Muscle layer of duodenum (tissue), 2 donors: ENCODE measurements at regions not wholly inside any gene's neighbourhood (a gene's known extent, or its start where the extent isn't known, plus 50 kb on each side); places are given as distances from the start of the nearest gene placed in this dataset.

Experiments
- H3K27ac ChIP-seq: one replicate; pipeline ENCODE4 v1.7.0; 2013; ENCODE audit warnings: mild to moderate bottlenecking, low read length
- H3K27me3 ChIP-seq: one replicate; pipeline ENCODE4 v1.7.0; 2013; ENCODE audit warnings: low read depth, mild to moderate bottlenecking, control low read depth, low read length
- H3K36me3 ChIP-seq, 2 donors: one replicate each; pipeline ENCODE4 v1.7.0; 2013; ENCODE audit warnings: low read length in 2 of 2, control low read depth in 1 of 2, mild to moderate bottlenecking in 1 of 2; ENCODE audit not compliant: insufficient read depth in 2 of 2, control insufficient read depth in 1 of 2
- H3K4me1 ChIP-seq, 2 donors: one replicate each; pipeline ENCODE4 v1.7.0; 2013; ENCODE audit warnings: low read length in 2 of 2, mild to moderate bottlenecking in 2 of 2, control low read depth in 1 of 2, moderate library complexity in 1 of 2; ENCODE audit not compliant: insufficient read depth in 2 of 2, control insufficient read depth in 1 of 2
- H3K4me3 ChIP-seq, 2 donors: one replicate each; pipeline ENCODE4 v1.7.0; 2013; ENCODE audit warnings: low read length in 2 of 2, low read depth in 1 of 2, mild to moderate bottlenecking in 1 of 2
- H3K9me3 ChIP-seq, 2 donors: one replicate each; pipeline ENCODE4 v1.7.0; 2013; ENCODE audit warnings: low read length in 2 of 2, control low read depth in 1 of 2, mild to moderate bottlenecking in 1 of 2; ENCODE audit not compliant: control insufficient read depth in 1 of 2
- donor health status: healthy.

- no peaks in the 10 kb centered on the region for H3K27me3 ChIP-seq
- H3K9me3 ChIP-seq, result no peaks in the 10 kb centered on the region
- H3K4me1 ChIP-seq, result no peaks in the 10 kb centered on the region
- H3K36me3 ChIP-seq, result no peaks in the 10 kb centered on the region
- H3K4me3 ChIP-seq, result no peak overlapping the region
- no peak overlapping the region for H3K27ac ChIP-seq
These were observed 379.3 kb upstream of the CHD1 start for GRCh38 chr5:99308131-99308530.

- no peaks in the 10 kb centered on the region for H3K4me1 ChIP-seq
- H3K27ac ChIP-seq, result no peak overlapping the region
- H3K9me3 ChIP-seq, result no peaks in the 10 kb centered on the region
- H3K4me3 ChIP-seq, result no peak overlapping the region
- no peaks in the 10 kb centered on the region for H3K36me3 ChIP-seq
- H3K27me3 ChIP-seq, result no peaks in the 10 kb centered on the region
These were observed 376.3 kb upstream of the CHD1 start for GRCh38 chr5:99305045-99305580.

GRCh38 chr5:99285606-99286005, 356.8 kb upstream of the CHD1 start:
- Histone ChIP-seq H3K27me3 (no peaks in the 10 kb centered on the region), H3K4me3 (no peak overlapping the region)

GRCh38 chr5:99275128-99275527, 346.3 kb upstream of the CHD1 start:
- H3K27ac ChIP-seq, result no peak overlapping the region
- no peaks in the 10 kb centered on the region for H3K4me1 ChIP-seq
- H3K36me3 ChIP-seq, result no peaks in the 10 kb centered on the region
- H3K27me3 ChIP-seq, result no peaks in the 10 kb centered on the region
- H3K9me3 ChIP-seq, result no peaks in the 10 kb centered on the region
- no peak overlapping the region for H3K4me3 ChIP-seq

More at GRCh38 chr5:99285606-99286005, 356.8 kb upstream of the CHD1 start:
- Histone ChIP-seq H3K9me3 (no peaks in the 10 kb centered on the region), H3K36me3 (no peaks in the 10 kb centered on the region), H3K27ac (no peak overlapping the region), H3K4me1 (no peaks in the 10 kb centered on the region)

GRCh38 chr5:99272576-99272975, 343.8 kb upstream of the CHD1 start:
- Histone ChIP-seq H3K9me3 (no peaks in the 10 kb centered on the region), H3K27me3 (no peaks in the 10 kb centered on the region), H3K4me3 (no peak overlapping the region), H3K4me1 (no peaks in the 10 kb centered on the region), H3K27ac (no peak overlapping the region), H3K36me3 (no peaks in the 10 kb centered on the region)

- H3K4me3 ChIP-seq, result no peak overlapping the region
- no peaks in the 10 kb centered on the region for H3K36me3 ChIP-seq
- no peaks in the 10 kb centered on the region for H3K27me3 ChIP-seq
- H3K27ac ChIP-seq, result no peak overlapping the region
- H3K9me3 ChIP-seq, result peaks cover 5 to 14% of the 10 kb centered on the region in 2 donors
- H3K4me1 ChIP-seq, result no peaks in the 10 kb centered on the region
These were observed 330.0 kb upstream of the CHD1 start for GRCh38 chr5:99258819-99259218.

- H3K36me3 ChIP-seq, result no peaks in the 10 kb centered on the region
- no peaks in the 10 kb centered on the region for H3K4me1 ChIP-seq
- no peaks in the 10 kb centered on the region for H3K27me3 ChIP-seq
- no peak overlapping the region for H3K27ac ChIP-seq
- peaks cover 0 to 3% of the 10 kb centered on the region in 2 donors for H3K9me3 ChIP-seq
- H3K4me3 ChIP-seq, result no peak overlapping the region
These were observed 319.3 kb upstream of the CHD1 start for GRCh38 chr5:99248066-99248465.

- no peak overlapping the region for H3K4me3 ChIP-seq
- H3K9me3 ChIP-seq, result no peaks in the 10 kb centered on the region
- H3K4me1 ChIP-seq, result no peaks in the 10 kb centered on the region
- H3K27me3 ChIP-seq, result no peaks in the 10 kb centered on the region
- H3K36me3 ChIP-seq, result no peaks in the 10 kb centered on the region
- no peak overlapping the region for H3K27ac ChIP-seq
These were observed 318.5 kb upstream of the CHD1 start for GRCh38 chr5:99247346-99247745.

- no peaks in the 10 kb centered on the region for H3K36me3 ChIP-seq
- H3K27me3 ChIP-seq, result no peaks in the 10 kb centered on the region
- no peaks in the 10 kb centered on the region for H3K4me1 ChIP-seq
- H3K27ac ChIP-seq, result no peak overlapping the region
- no peak overlapping the region for H3K4me3 ChIP-seq
- no peaks in the 10 kb centered on the region for H3K9me3 ChIP-seq
These were observed 314.3 kb upstream of the CHD1 start for GRCh38 chr5:99243111-99243510.

GRCh38 chr5:99239826-99240360, 311.1 kb upstream of the CHD1 start:
- H3K9me3 ChIP-seq, result no peaks in the 10 kb centered on the region
- H3K4me1 ChIP-seq, result no peaks in the 10 kb centered on the region
- no peak overlapping the region for H3K4me3 ChIP-seq

GRCh38 chr5:99191206-99191745, 262.5 kb upstream of the CHD1 start:
- H3K27ac ChIP-seq, result no peak overlapping the region
- H3K27me3 ChIP-seq, result no peaks in the 10 kb centered on the region
- H3K36me3 ChIP-seq, result no peaks in the 10 kb centered on the region
- no peak overlapping the region for H3K4me3 ChIP-seq
- peaks cover 0 to 3% of the 10 kb centered on the region in 2 donors for H3K9me3 ChIP-seq
- H3K4me1 ChIP-seq, result no peaks in the 10 kb centered on the region

More at GRCh38 chr5:99239826-99240360, 311.1 kb upstream of the CHD1 start:
- no peak overlapping the region for H3K27ac ChIP-seq
- H3K27me3 ChIP-seq, result no peaks in the 10 kb centered on the region
- no peaks in the 10 kb centered on the region for H3K36me3 ChIP-seq

GRCh38 chr5:99187611-99188010, 258.8 kb upstream of the CHD1 start:
- no peaks in the 10 kb centered on the region for H3K4me1 ChIP-seq
- no peak overlapping the region for H3K27ac ChIP-seq
- no peaks in the 10 kb centered on the region for H3K9me3 ChIP-seq
- H3K36me3 ChIP-seq, result no peaks in the 10 kb centered on the region
- H3K4me3 ChIP-seq, result no peak overlapping the region
- H3K27me3 ChIP-seq, result no peaks in the 10 kb centered on the region
